ENCODE measurements at regions not wholly inside any gene's neighbourhood (a gene's known extent, or its start where the extent isn't known, plus 50 kb on each side); places are given as distances from the start of the nearest gene placed in this dataset.

- no peak for TF ChIP-seq EZH2 (IDR thresholded peaks at IDR 0.05; ENCODE audit: borderline replicate concordance, low read depth, low read length, severe bottlenecking)
- TF ChIP-seq POLR2AphosphoS5 (IDR thresholded peaks at IDR 0.05; ENCODE audit: insufficient read depth, low read depth, low read length), result no peak
- no peak for TF ChIP-seq POLR2A (IDR thresholded peaks at IDR 0.05; ENCODE audit: low read depth, low read length)
These were observed 65.0 kb upstream of the ASXL3 start for GRCh38 chr18:33513027-33513426.

All from endothelial cell of umbilical vein (primary cell).